ENCODE measurements at regions not wholly inside any gene's neighbourhood (a gene's known extent, or its start where the extent isn't known, plus 50 kb on each side); places are given as distances from the start of the nearest gene placed in this dataset.
"Not testable (repeated sequence)": the region's sequence is repeated elsewhere in the genome, so short reads cannot be mapped to it uniquely, and the experiment has no call there.

- FAIRE-seq (no peak), DNase-seq (ENCODE audit: extremely low spot score, insufficient read length, low read depth) (no peak)
These were observed 115.6 kb upstream of the CDYL start for GRCh38 chr6:4660377-4661321.

- FAIRE-seq; DNase-seq (ENCODE audit: extremely low spot score, insufficient read length, low read depth): not testable (repeated sequence)
These were observed 116.5 kb upstream of the CDYL start for GRCh38 chr6:4659719-4660118.

- FAIRE-seq, result no peak
- no peak for DNase-seq (ENCODE audit: extremely low spot score, insufficient read length, low read depth)
These were observed 117.7 kb upstream of the CDYL start for GRCh38 chr6:4658486-4658885.

DNA sequence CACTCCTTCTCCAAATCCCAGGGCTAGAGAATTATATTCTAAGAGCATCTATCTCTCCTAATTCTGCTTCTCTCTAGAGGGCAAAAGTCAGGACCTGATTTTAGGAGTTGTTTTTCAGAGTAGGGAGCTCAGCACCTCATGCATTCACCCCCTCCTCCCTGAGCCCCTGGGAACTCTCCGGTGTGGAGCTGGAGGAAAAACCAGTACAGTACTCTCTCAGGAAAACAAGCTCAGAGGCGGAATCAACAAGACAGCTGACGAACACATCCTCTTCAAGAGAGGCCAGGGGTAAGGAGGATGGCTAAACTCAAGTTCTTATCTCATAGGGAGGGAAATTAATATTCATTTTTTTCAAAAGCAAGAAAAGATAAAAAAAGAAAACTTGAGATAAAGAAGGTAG, 120.1 kb upstream of the CDYL start:
- DNase-seq (ENCODE audit: extremely low spot score, insufficient read length, low read depth), result no peak
- FAIRE-seq, result no peak

GRCh38 chr6:4655196-4656025, 120.8 kb upstream of the CDYL start:
- FAIRE-seq, result no peak

DNA sequence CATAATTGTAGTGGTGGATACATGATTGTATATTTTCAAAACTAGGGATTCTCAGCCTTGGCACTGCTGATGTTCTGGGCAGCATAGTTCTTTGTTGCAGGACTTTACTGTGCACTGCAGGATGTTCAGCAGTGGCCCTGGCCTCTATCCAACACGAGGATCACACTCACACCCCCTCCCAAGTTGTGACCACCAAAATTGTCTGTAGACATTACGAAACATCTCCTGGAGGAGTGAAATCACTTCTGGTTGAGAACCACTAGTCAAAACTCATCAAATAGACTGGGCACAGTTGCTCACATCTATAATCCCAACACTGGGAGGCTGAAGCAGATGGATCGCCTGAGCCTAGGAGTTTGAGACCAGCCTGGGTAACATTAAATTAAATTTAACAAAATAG, 123.1 kb upstream of the CDYL start:
- FAIRE-seq (no peak), DNase-seq (ENCODE audit: extremely low spot score, insufficient read length, low read depth) (no peak)

More at GRCh38 chr6:4655196-4656025, 120.8 kb upstream of the CDYL start:
- no peak for DNase-seq (ENCODE audit: extremely low spot score, insufficient read length, low read depth)

GRCh38 chr6:4651831-4652467, 124.3 kb upstream of the CDYL start:
- DNase-seq (ENCODE audit: extremely low spot score, insufficient read length, low read depth), result no peak
- no peak for FAIRE-seq

DNA sequence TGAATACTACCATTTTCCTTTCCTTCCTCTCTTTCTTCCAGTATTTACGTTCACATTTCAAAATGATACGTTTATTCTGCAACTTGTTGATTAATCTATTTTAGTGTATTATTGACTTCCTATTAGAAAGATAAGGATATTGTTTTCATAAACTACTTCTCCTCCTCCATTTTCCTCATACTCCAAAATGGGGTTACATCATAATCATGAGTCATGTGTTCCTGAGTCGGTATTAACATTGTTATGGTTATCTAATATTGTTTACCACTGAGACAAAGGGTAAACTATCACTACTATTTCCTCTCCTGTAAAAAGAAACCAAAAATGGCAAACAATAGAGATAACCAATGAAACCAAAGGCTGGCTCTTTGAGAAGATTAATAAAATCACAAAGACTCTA, 126.5 kb upstream of the CDYL start:
- DNase-seq (ENCODE audit: extremely low spot score, insufficient read length, low read depth) (no peak), FAIRE-seq (no peak)

DNA sequence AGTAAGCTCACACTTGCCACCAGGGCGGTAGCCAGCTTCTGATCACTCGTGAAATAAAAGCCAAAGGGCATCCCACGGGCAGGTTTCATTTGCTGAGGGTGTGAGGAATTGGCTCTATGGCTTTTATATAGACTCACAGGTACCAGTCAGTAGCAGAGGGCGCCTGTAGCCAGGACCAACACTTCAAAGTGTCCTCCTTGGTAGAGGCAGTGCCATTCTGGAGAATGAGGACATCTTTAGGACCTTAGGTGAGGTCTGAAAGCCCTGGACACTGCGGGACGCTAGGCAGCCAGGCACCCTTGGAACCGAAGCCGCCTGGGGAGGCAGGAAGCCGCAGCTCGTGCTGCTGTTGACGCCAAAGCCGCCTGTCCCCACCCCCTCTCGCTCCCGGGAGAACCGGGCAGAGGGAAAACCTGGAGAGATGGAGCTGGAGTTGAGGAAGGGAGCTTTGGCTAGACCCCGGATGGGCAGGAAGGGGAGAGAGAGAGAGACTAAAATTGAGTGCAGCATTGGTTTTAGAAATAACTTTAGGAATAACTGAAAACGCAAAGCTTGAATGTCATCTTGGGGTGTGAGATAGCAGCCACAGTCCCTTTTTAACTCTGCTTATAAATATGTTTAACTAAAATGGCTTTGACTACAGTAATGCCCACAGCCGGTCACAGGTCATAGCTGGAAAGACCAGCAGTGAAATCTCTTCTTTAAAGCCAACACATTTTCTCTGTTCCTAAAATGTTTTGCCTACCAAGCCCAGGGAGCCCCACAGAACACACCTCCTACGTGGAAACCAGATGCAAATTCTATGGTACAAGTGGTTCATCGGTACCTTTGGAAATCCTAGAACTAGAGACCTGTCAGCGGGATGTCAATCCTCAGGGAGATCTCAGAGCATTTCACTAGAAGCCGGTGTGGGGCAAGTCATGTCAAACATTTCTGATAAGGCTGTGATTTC, 128.5 kb upstream of the CDYL start:
- no peak for DNase-seq (ENCODE audit: extremely low spot score, insufficient read length, low read depth)

DNA sequence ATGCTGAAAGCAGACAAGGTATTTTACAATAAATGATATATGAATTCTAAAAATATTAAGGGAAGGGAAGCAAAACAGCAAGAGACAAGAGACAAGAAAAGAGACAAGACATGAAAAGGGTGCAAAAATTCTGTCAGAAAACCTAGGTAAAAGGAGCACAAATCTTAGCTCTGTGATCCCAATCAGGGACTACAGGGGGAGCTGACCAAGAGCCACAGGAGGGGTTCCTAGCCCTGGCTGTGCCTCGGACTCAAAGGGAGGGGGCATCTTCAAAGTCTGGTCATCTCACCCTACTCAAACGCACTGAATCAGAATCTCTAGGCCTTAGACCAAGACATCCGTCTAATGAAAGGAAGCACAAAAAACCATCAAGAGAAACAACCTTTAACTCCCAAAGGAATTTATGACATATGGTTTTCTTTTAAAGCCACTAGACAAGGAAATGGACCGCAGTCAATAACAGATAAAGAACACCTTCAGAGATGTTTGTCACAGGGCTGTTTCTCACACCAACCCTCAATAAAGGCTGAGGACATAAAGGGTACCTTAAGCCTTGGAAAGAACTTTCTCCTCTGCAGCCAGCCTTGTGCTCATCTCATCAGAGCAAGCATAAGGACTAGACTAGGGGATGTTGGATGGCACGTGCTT, 130.4 kb upstream of the CDYL start:
- FAIRE-seq (no peak), DNase-seq (ENCODE audit: extremely low spot score, insufficient read length, low read depth) (no peak)

More for the DNA sequence above, 128.5 kb upstream of the CDYL start:
- FAIRE-seq, result no peak

GRCh38 chr6:4644996-4645395, 131.2 kb upstream of the CDYL start:
- FAIRE-seq (no peak), DNase-seq (ENCODE audit: extremely low spot score, insufficient read length, low read depth) (no peak)

DNA sequence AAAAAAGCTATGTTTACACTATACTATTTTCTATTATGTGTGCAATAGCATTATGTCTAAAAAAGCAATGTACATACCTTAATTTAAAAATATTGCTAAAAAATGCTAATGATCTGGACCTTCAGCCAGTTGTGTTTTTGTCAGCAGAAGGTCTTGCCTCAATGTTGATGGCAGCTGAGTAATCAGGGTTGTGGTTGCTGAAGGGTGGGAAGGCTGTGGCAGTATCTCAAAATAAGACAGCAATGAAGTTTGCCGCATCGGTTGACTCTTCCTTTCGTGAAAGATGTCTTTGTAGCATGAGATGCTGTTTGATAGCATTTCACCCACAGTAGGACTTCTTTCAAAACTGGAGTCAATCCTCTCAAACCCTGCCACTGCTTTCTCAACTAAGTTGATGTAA, 134.7 kb upstream of the CDYL start:
- FAIRE-seq (no peak), DNase-seq (ENCODE audit: extremely low spot score, insufficient read length, low read depth) (no peak)

- DNase-seq (ENCODE audit: extremely low spot score, insufficient read length, low read depth) (no peak), FAIRE-seq (no peak)
These were observed 136.1 kb upstream of the CDYL start for GRCh38 chr6:4640139-4640538.

- DNase-seq (ENCODE audit: extremely low spot score, insufficient read length, low read depth) (no peak), FAIRE-seq (no peak)
These were observed 137.6 kb upstream of the CDYL start for GRCh38 chr6:4638641-4639040.

GRCh38 chr6:4637691-4638433, 138.3 kb upstream of the CDYL start:
- DNase-seq (ENCODE audit: extremely low spot score, insufficient read length, low read depth), result peak; percentile 12
- FAIRE-seq, result peak; percentile 47

- FAIRE-seq, result no peak
- no peak for DNase-seq (ENCODE audit: extremely low spot score, insufficient read length, low read depth)
These were observed 139.4 kb upstream of the CDYL start for GRCh38 chr6:4636881-4637224.

GRCh38 chr6:4636191-4636880, 139.9 kb upstream of the CDYL start:
- DNase-seq (ENCODE audit: extremely low spot score, insufficient read length, low read depth) (no peak), FAIRE-seq (no peak)

DNA sequence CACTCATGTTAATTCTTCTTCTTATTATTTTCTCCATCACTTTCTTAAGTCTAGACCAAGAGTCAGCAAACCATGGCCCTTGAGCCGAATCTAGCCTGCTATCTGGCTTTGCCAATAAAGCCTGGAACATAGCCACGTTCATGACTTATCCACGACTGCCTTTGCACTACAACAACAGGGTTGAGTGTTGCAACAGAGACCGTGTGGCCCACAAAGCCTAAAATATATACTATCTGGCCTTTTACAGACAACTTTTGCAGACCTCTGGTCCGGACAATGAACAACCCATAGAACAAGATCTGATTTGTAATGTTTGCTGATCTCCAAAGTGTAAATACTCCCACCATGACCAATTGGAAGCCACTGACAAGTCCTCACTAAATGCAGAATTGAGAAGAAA, 140.5 kb upstream of the CDYL start:
- DNase-seq (ENCODE audit: extremely low spot score, insufficient read length, low read depth) (no peak), FAIRE-seq (no peak)
